HG03565 (cell line): ENCODE measurements at regions not wholly inside any gene's neighbourhood (a gene's known extent, or its start where the extent isn't known, plus 50 kb on each side); places are given as distances from the start of the nearest gene placed in this dataset.
"Not testable (repeated sequence)": the region's sequence is repeated elsewhere in the genome, so short reads cannot be mapped to it uniquely, and the experiment has no call there.

Source experiments
- ATAC-seq: cut with Tn5 transposase; IDR thresholded peaks from one replicate; pipeline ENCODE4 v1.9.1; 2021; ENCODE audit warnings: mild to moderate bottlenecking, moderate library complexity; ENCODE audit not compliant: unreplicated experiment

DNA sequence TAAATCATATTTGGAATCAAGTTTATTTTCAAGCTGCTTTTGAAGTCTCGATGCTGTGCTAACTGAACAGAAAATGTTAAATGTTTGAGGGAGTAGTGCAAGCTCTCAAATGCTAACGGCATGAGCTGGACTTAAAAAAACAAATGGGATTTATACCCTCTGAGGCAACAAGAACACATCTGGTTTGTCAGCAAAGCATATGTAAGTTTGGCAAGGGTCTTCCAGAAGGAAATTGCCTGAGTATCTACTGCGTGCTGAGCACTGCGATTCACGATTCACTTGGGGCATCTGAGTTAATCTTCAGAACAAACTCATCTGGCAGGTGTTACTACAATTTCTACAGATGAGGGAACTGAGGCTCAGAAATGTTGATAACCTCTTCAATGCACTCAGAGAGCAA, 98.4 kb upstream of the C9orf72 start:
- no peak for ATAC-seq

DNA sequence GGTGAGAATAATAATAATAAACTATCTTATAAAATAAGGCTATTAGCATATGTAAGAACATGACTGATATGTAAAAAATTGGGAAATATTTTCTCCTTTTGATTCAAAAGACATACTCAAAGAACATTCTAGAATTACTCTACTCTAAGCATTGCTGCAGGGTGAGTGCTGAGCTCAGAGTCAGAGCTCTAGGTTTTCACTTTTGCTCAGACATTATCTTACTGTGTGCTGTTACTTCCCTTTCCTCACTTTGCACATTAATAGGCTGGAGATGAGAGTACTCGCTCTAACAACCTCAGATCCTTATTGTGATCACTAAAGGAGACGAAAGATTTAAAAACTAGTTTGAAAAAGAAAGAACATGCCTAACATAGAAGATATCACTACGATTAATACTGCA, 99.4 kb upstream of the C9orf72 start:
- ATAC-seq = no peak

- ATAC-seq = no peak
Measured at GRCh38 chr9:27673641-27674040, 100.4 kb upstream of the C9orf72 start.

DNA sequence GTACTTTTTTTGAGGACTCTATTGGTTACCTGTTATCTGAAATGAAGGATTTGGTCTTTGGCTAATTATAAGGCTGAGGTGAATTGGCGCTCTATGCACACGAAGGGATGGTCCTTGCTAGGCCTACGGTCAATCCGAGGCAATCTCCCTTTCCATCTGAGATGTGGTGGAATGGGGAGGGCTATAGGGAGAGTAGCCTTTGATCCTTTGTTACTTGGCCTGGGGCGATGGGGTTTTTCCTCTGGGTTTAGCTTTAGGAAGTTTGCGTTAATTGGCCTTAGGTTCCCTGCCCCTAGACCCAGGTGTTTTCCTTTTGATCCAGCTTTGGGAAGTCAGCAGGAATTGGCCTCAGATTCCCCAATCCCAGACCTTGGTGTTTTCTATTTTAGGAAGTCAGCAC, 102.1 kb upstream of the C9orf72 start:
- ATAC-seq = no peak

DNA sequence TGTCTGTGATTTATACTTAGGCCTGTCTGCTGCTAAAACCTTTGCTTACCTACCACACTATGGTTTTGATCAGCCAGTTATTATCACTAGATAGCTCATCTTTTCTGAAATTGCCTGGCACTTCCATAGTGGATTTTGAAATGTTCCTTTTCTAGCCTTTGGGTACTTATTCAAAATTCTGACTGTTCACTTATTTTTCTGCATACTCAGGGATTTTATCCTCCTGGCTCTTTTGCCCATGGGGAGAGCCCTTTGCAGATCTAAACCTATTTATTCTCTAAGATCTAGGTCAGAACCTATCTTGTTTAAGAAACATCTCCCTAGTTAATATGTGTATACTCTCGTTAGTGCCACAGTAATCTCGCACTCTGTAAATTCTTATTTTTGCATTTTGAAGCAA, 103.5 kb upstream of the C9orf72 start:
- no peak for ATAC-seq

- no peak for ATAC-seq
Measured at GRCh38 chr9:27679338-27679737, 106.1 kb upstream of the C9orf72 start.

DNA sequence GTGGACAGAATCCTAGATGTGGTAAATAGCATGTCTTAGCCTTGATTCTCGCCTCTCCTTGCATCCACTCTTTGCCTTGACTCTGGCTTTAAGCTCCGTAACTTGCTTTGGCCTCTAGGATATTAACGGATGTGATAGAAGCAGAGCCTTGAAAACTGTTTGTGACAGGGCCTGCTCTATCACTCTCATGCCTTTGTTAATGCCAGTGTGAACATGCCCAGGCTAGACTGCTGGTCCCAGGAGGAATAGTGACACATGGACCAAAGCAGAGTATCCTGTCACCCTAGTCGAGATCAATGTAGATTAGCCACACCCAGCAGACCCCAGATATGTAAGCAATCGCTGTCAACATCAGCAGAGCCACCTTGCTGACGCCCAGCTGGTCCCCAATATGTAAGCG, 109.9 kb upstream of the C9orf72 start:
- no peak for ATAC-seq

- ATAC-seq = no peak
Measured at GRCh38 chr9:27688954-27689353, 115.7 kb upstream of the C9orf72 start.

GRCh38 chr9:27690816-27691215, 117.5 kb upstream of the C9orf72 start:
- ATAC-seq = not testable (repeated sequence)

DNA sequence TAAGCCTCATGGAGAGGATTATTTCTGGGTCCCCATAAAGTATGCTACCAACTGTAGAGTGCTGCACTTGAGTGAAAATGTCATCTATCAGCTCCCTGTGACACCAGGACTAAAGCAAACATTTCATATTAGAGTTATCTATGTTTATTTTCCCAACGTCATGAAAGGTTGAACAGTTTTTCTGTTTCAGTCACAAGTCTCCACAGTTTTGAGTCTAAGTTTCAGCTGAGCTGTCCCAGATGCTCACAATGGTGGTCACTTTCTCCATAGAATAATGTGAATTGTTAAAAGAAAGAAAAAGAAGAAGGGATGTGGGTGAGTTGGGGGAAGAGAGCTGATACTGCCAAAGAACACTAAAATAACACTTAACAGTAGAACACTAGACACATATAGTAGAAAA, 126.3 kb upstream of the C9orf72 start:
- ATAC-seq = no peak

GRCh38 chr9:27701016-27701415, 127.7 kb upstream of the C9orf72 start:
- ATAC-seq = no peak

GRCh38 chr9:27701587-27701986, 128.3 kb upstream of the C9orf72 start:
- ATAC-seq = no peak

GRCh38 chr9:27703216-27703980, 130.1 kb upstream of the C9orf72 start:
- ATAC-seq = no peak

DNA sequence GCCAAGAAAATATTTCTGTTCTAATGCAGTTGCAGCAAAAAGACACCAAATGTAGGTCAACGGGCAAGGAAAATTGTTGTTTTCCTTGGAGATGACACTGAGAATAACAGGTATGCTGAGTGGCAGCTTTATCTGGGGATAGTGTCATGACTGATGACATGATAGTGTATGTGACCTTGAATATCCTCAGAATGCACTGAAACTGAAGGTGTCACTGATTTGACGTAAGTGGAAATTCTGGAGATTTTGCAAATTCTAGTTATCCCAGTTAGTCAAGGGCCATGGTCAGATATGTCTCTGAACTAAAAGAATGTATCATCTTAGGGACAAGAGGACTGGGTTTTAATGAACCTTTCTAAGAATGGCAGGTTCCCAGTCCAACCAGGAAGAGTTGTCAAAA, 138.0 kb upstream of the C9orf72 start:
- no peak for ATAC-seq

DNA sequence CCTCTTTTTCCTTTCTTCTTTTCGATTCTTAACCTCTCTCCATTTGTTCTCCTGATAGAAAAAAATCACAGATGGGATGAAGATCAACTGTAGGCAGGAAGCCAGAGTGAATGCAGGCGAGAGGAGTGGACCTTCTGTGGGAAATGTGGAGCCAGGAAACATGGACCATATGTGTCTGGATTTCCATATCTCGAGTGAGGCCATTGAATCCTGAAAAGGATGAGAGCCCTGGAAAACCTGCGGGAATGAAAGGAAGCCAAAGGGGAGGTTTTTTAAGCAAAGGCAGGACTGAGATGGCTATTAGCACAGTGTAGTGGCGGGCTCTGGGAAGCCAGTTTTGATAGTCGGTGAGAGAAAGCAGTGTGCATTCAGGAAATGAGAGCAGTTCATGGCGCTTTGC, 139.5 kb upstream of the C9orf72 start:
- ATAC-seq = no peak

- no peak for ATAC-seq
Measured at GRCh38 chr9:27714388-27714787, 141.1 kb upstream of the C9orf72 start.

- ATAC-seq = no peak
Measured at GRCh38 chr9:27715651-27716050, 142.4 kb upstream of the C9orf72 start.

DNA sequence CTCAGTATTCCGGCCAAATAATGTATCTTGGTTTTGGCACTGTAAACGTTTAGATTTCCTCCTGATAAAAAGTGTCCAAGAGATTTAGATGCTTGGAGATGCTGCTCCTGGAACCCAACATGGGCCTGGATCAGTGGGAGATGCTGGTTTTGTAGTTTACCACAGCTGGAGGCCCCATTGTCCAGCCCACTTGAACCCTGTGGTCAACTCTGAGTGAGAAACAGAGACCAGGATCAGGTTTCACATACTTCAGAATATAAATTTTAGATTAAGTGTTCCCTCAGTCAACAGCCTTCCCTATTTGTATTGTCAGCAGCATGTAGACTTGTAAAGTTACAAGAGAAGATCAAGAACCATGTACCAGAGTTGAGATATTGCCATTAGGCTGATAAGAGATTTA, 144.7 kb upstream of the C9orf72 start:
- ATAC-seq = no peak

- no peak for ATAC-seq
Measured at GRCh38 chr9:27719711-27720110, 146.4 kb upstream of the C9orf72 start.

DNA sequence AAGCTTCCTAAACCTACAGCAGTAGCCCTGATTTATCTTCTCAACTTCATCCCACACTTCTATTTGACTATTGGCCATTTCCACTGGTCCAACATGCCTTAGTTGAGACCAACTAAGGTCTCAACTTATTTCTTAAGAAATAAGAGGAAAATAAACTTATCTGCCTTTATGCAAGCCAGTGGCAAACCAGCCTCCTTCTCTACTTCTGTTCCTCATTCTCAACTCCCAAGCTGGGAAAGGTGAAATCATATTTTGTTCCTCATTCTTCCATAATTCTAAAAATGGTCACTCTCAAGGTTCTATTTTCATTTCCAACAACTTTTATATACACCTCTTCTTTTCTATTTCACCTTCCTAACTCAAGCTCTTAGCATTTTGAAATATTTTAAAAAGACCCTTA, 149.6 kb upstream of the C9orf72 start:
- ATAC-seq = no peak

DNA sequence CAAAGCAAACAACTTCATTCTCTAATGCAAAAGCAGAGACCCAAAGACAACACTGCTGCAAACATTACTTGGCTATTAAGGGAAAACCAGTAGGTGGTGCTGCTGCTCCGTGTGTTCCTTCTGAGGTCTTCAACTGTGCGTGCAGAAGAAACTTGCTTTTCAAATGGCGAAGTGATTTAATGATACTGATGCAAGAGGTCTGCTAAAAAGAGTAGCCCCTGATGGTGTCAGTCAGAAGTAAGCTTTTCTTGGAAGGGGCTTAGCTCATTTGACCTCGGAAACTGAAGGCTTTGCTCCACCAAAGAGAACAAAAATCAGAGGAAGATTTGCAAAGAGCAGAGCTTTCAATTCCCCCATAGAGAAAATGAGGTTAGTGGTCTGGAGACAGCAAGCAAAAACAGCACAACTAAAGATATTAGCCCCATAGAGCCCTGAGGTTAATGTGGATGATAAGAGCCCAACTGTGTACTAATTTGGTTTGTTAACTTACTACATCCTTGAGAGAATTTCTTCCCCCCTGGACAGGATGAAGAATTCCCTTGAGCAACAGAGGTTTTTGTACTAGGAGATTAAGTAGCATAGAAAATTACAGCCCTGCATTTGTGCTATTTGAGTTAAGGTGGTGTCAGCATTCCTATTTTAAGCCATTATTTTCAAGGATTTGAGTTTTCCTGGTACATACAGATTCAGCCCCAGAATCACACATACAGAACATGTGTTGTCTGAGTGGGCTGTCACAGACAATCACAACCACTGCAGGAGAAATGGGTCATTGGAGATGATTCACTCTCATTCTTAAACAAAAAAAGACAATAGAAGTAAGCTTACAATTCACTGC, 153.2 kb upstream of the C9orf72 start:
- peak; percentile 84 for ATAC-seq

- ATAC-seq = no peak
Measured at GRCh38 chr9:27732494-27732893, 159.2 kb upstream of the C9orf72 start.
